ENCODE measurements at regions not wholly inside any gene's neighbourhood (a gene's known extent, or its start where the extent isn't known, plus 50 kb on each side); places are given as distances from the start of the nearest gene placed in this dataset.

- TF ChIP-seq CTCF (IDR thresholded peaks at IDR 0.05; ENCODE audit: low read length) (no peak), EZH2 (IDR thresholded peaks at IDR 0.05; ENCODE audit: borderline replicate concordance, low read length) (no peak)
Observed at GRCh38 chr9:27791311-27791710, 218.0 kb upstream of the C9orf72 start.
